Kidney (tissue), 13 donors: ENCODE measurements at regions not wholly inside any gene's neighbourhood (a gene's known extent, or its start where the extent isn't known, plus 50 kb on each side); places are given as distances from the start of the nearest gene placed in this dataset.
A peak's percentile ranks its signal among the peaks of the same experiment; 100 is the strongest.

ENCODE experiments used
- DNase-seq, 5 donors: peaks; one replicate each; pipeline ENCODE4 v3.0.0-alpha.2; 2013 to 2020
- FAIRE-seq: peaks from 2 replicates; lab custom pipeline; 2012; peaks lifted over from hg19 to GRCh38; lab: Jason Lieb, UNC
- H3K27ac ChIP-seq, 2 donors: one replicate each; pipeline ENCODE4 v1.7.0; 2013; ENCODE audit warnings: low read depth in 2 of 2, low read length in 2 of 2, inconsistent platforms in 1 of 2
- H3K27me3 ChIP-seq: one replicate; pipeline ENCODE4 v1.7.1; 2013; ENCODE audit warnings: low read length, inconsistent platforms; ENCODE audit not compliant: control insufficient read depth, insufficient read depth
- H3K36me3 ChIP-seq, 3 donors: one replicate each; pipeline versions ENCODE4 v1.7.0 to v1.7.1; 2013; ENCODE audit warnings: low read length in 3 of 3, control low read depth in 1 of 3, inconsistent platforms in 1 of 3; ENCODE audit not compliant: insufficient read depth in 3 of 3, control insufficient read depth in 2 of 3
- H3K4me1 ChIP-seq, 3 donors: one replicate each; pipeline versions ENCODE4 v1.7.0 to v1.7.1; 2013; ENCODE audit warnings: low read length in 3 of 3, inconsistent platforms in 1 of 3, low read depth in 1 of 3; ENCODE audit not compliant: control insufficient read depth in 2 of 3, insufficient read depth in 2 of 3
- H3K4me3 ChIP-seq, 3 donors: one replicate each; pipeline versions ENCODE4 v1.7.0 to v1.8.1; 2013; ENCODE audit warnings: low read length in 3 of 3, control low read depth in 1 of 3, inconsistent platforms in 1 of 3
- H3K9ac ChIP-seq, 3 donors: one replicate each; pipeline versions ENCODE4 v1.7.0 to v1.7.1; 2013; ENCODE audit warnings: low read length in 3 of 3, control low read depth in 1 of 3, inconsistent platforms in 1 of 3
- H3K9me3 ChIP-seq, 3 donors: one replicate each; pipeline versions ENCODE4 v1.7.0 to v1.7.1; 2013; ENCODE audit warnings: low read length in 3 of 3, control low read depth in 1 of 3, inconsistent platforms in 1 of 3; ENCODE audit not compliant: control insufficient read depth in 2 of 3, insufficient read depth in 1 of 3
- CTCF ChIP-seq: IDR thresholded peaks from 3 replicates; pipeline ENCODE4 v1.5.1; 2012; ENCODE audit warnings: mild to moderate bottlenecking, moderate library complexity, borderline replicate concordance; ENCODE audit not compliant: insufficient read depth; ENCODE audit errors: extremely low read depth
- intact Hi-C: fragments of 100-400 bp; cut with DNase I; formaldehyde crosslinking; loops from one replicate; pipeline ENCODE4 v1.11.1; 2022
- donor health status: control.
- donor health status: control.
- donor health status: control.
- donor health status: control.
- donor health status: control.
- donor health status: DM: yes; HTN: yes; CAD: no.
- donor health status: Normal renal cell carcinoma (clear cell type).

GRCh38 chr6:44025226-44025625, 102.0 kb downstream of the MRPL14 start:
- H3K4me1 ChIP-seq = no peaks in the 10 kb centered on the region
- H3K36me3 ChIP-seq = no peaks in the 10 kb centered on the region
- intact Hi-C loops = no loop called here
- FAIRE-seq = no peak
- no peak overlapping the region for H3K27ac ChIP-seq
- TF ChIP-seq CTCF = no peak
- no peaks in the 10 kb centered on the region for H3K9me3 ChIP-seq
- DNase-seq = peak in 2 of 5 donors; percentile 9 to 15
- H3K27me3 ChIP-seq = no peaks in the 10 kb centered on the region
- H3K4me3 ChIP-seq = no peak overlapping the region
- H3K9ac ChIP-seq = no peak overlapping the region

GRCh38 chr6:44024574-44025219, 102.6 kb downstream of the MRPL14 start:
- Histone ChIP-seq H3K36me3 (no peaks in the 10 kb centered on the region), H3K27me3 (no peaks in the 10 kb centered on the region), H3K4me3 (no peak overlapping the region), H3K4me1 (no peaks in the 10 kb centered on the region), H3K27ac (no peak overlapping the region), H3K9ac (no peak overlapping the region), H3K9me3 (no peaks in the 10 kb centered on the region)
- FAIRE-seq (no peak), DNase-seq (peak; percentile 12 to 57 (median 30))
- TF ChIP-seq CTCF = no peak
- intact Hi-C loops = no loop called here

GRCh38 chr6:44023586-44024454, 103.4 kb downstream of the MRPL14 start:
- Histone ChIP-seq H3K9ac (no peak overlapping the region), H3K27me3 (no peaks in the 10 kb centered on the region), H3K4me3 (no peak overlapping the region), H3K4me1 (no peaks in the 10 kb centered on the region), H3K27ac (no peak overlapping the region), H3K36me3 (no peaks in the 10 kb centered on the region), H3K9me3 (no peaks in the 10 kb centered on the region)
- DNase-seq (peak in 3 of 5 donors; percentile 7 to 22 (median 21)), FAIRE-seq (no peak)
- no peak for TF ChIP-seq CTCF
- intact Hi-C loops = no loop called here
